ENCODE measurements at regions not wholly inside any gene's neighbourhood (a gene's known extent, or its start where the extent isn't known, plus 50 kb on each side); places are given as distances from the start of the nearest gene placed in this dataset.

- H2BK20ac ChIP-seq (ENCODE audit: low read depth, low read length, poor library complexity, severe bottlenecking): no peak overlapping the region
- H3K4ac ChIP-seq (ENCODE audit: low read depth, low read length): no peak overlapping the region
- DNase-seq: no peak
- no peaks in the 10 kb centered on the region for H3K79me1 ChIP-seq (ENCODE audit: insufficient read depth, low read depth, low read length, poor library complexity, severe bottlenecking)
- no peak overlapping the region for H3K4me3 Mint-ChIP-seq
- TF ChIP-seq CTCF (conservative IDR thresholded peaks at IDR 0.05): no peak
- H3K9me3 ChIP-seq (ENCODE audit: control insufficient read depth, low read depth, low read length): no peaks in the 10 kb centered on the region
- H3T11ph ChIP-seq (ENCODE audit: low read length): no peak overlapping the region
- H4K20me1 ChIP-seq (ENCODE audit: control insufficient read depth, insufficient read depth, insufficient read length): no peaks in the 10 kb centered on the region
- H3K9ac ChIP-seq (ENCODE audit: extremely low read depth, insufficient read length, low read length): no peak overlapping the region
- no peaks in the 10 kb centered on the region for H3K27me3 ChIP-seq (ENCODE audit: insufficient read depth, low read length)
- H3K9me3 Mint-ChIP-seq: no peaks in the 10 kb centered on the region; a peak in 1 of 5 replicates
- no peak overlapping the region for H3K18ac ChIP-seq (ENCODE audit: insufficient read length, low read depth, low read length)
- H3K36me3 Mint-ChIP-seq (ENCODE audit: insufficient read depth in 1 of 3, low read depth in 3 of 3): no peaks in the 10 kb centered on the region
- H2AK5ac ChIP-seq (ENCODE audit: insufficient read length, low read length): no peak overlapping the region
- H3K27me3 Mint-ChIP-seq (ENCODE audit: low read depth): no peaks in the 10 kb centered on the region
- no peak overlapping the region for H2BK12ac ChIP-seq (ENCODE audit: insufficient read length, low read depth, low read length)
- H3K4me1 ChIP-seq (ENCODE audit: insufficient read depth, low read length): peaks cover 14% of the 10 kb centered on the region; the same call in 1 of the 2 replicates
- H3K4me2 ChIP-seq (ENCODE audit: insufficient read depth, insufficient read length, low read length): no peak overlapping the region
- no CpG with 5 or more reads among the region's 1 CpG for WGBS (ENCODE audit: extremely low coverage, insufficient read length, low lambda C conversion rate)
- H3K27ac ChIP-seq (ENCODE audit: insufficient read length, low read depth, low read length): no peak overlapping the region
- H4K8ac ChIP-seq (replicated peaks; ENCODE audit: insufficient read length, low read depth, low read length): no peak overlapping the region
- H3K27ac Mint-ChIP-seq: no peak overlapping the region
- H3K23me2 ChIP-seq (ENCODE audit: insufficient read length, low read depth, low read length, poor library complexity, severe bottlenecking): no peaks in the 10 kb centered on the region
- no peak overlapping the region for H3K14ac ChIP-seq (ENCODE audit: insufficient read depth, low read length)
- H2AFZ ChIP-seq (ENCODE audit: low read length): no peak overlapping the region
- H4K5ac ChIP-seq (ENCODE audit: insufficient read length, low read depth, low read length): no peak overlapping the region
- no peak overlapping the region for H2BK120ac ChIP-seq (ENCODE audit: low read depth, low read length, poor library complexity, severe bottlenecking)
- no peak overlapping the region for H4K91ac ChIP-seq (ENCODE audit: insufficient read length, low read depth, low read length)
- no peak overlapping the region for H2BK15ac ChIP-seq (ENCODE audit: low read depth, low read length)
- no peak overlapping the region for H3K56ac ChIP-seq (ENCODE audit: insufficient read length, low read depth, low read length)
- H3K23ac ChIP-seq (ENCODE audit: insufficient read length, low read depth, low read length): no peak overlapping the region
- H3K4me1 Mint-ChIP-seq: peaks cover 30 to 33% of the 10 kb centered on the region in 2 experiments
- H2BK5ac ChIP-seq (ENCODE audit: insufficient read length, low read length): no peak overlapping the region
- H3K79me2 ChIP-seq (ENCODE audit: insufficient read depth, low read length): no peaks in the 10 kb centered on the region
Measured at GRCh38 chr9:107671588-107671987, 182.0 kb upstream of the KLF4 start.
